IMR-90 (cell line): ENCODE measurements at regions not wholly inside any gene's neighbourhood (a gene's known extent, or its start where the extent isn't known, plus 50 kb on each side); places are given as distances from the start of the nearest gene placed in this dataset.

Experiments used
- ATAC-seq: fragments of 200-7000 bp; cut with Tn5 transposase; 2 replicates; pipeline ENCODE4 v1.9.1; 2020; ENCODE audit warnings: low read depth, mild to moderate bottlenecking, moderate library complexity
- BruUV-seq: library from RNA; stranded (reverse); fragments of 400-500 nt; replicated peaks from 2 replicates; lab custom pipeline; 2021; lab: Mats Ljungman, UMichigan
- CTCF ChIA-PET: fragments of 300-600 bp; formaldehyde crosslinking; extraction: SDS; loops from one replicate; lab custom pipeline; 2021; ENCODE audit warnings: antibody characterized with exemption; lab: Yijun Ruan, JAX
- POLR2A ChIA-PET: fragments of 300-600 bp; sonication (Branson Sonifier 250); formaldehyde crosslinking; loops from one replicate; lab custom pipeline; 2022; ENCODE audit warnings: antibody characterized with exemption; ENCODE audit not compliant: unreplicated experiment; lab: Charles Lee
- DNase-seq: peaks from one replicate; pipeline ENCODE4 v3.0.0; 2013
- H2AFZ ChIP-seq: replicated peaks from 2 replicates; pipeline ENCODE3; 2013; ENCODE audit warnings: low read length, mild to moderate bottlenecking; ENCODE audit not compliant: poor library complexity
- H2AK5ac ChIP-seq: 2 replicates; pipeline ENCODE4 v1.6.1; 2013; ENCODE audit warnings: low read depth, low read length, inconsistent platforms
- H2AK9ac ChIP-seq: replicated peaks from 2 replicates; pipeline ENCODE3; 2013; ENCODE audit warnings: mild to moderate bottlenecking, low read depth, low read length, moderate library complexity; ENCODE audit not compliant: poor library complexity
- H2BK120ac ChIP-seq: 2 replicates; pipeline ENCODE4 v1.6.1; 2013; ENCODE audit warnings: low read depth, low read length, inconsistent platforms
- H2BK15ac ChIP-seq: 3 replicates; pipeline ENCODE4 v1.6.1; 2013; ENCODE audit warnings: low read depth, low read length, inconsistent platforms
- H2BK20ac ChIP-seq: 2 replicates; pipeline ENCODE4 v1.6.1; 2013; ENCODE audit warnings: low read depth, mild to moderate bottlenecking, inconsistent platforms, low read length, moderate library complexity
- H2BK5ac ChIP-seq: 2 replicates; pipeline ENCODE4 v1.6.1; 2013; ENCODE audit warnings: mild to moderate bottlenecking, low read depth, low read length, inconsistent platforms; ENCODE audit not compliant: poor library complexity, severe bottlenecking
- H3K14ac ChIP-seq: replicated peaks from 2 replicates; pipeline ENCODE4 v1.6.1; 2013; ENCODE audit warnings: low read depth, low read length, inconsistent platforms
- H3K18ac ChIP-seq: 2 replicates; pipeline ENCODE4 v1.6.1; 2013; ENCODE audit warnings: low read depth, low read length, control low read depth
- H3K23ac ChIP-seq: 2 replicates; pipeline ENCODE4 v1.6.1; 2013; ENCODE audit warnings: low read depth, low read length, inconsistent platforms
- H3K27ac ChIP-seq: 2 replicates; pipeline ENCODE4 v1.5.1; 2013; ENCODE audit warnings: mild to moderate bottlenecking, control low read depth, low read length; ENCODE audit not compliant: insufficient read depth
- H3K27me3 ChIP-seq: 2 replicates; pipeline ENCODE4 v1.6.1; 2013; ENCODE audit warnings: low read length; ENCODE audit not compliant: control insufficient read depth, insufficient read depth
- H3K36me3 ChIP-seq: 2 replicates; pipeline ENCODE4 v1.6.1; 2013; ENCODE audit warnings: low read length, mixed read lengths; ENCODE audit not compliant: control insufficient read depth, insufficient read depth
- H3K4ac ChIP-seq: 2 replicates; pipeline ENCODE4 v1.6.1; 2013; ENCODE audit warnings: low read depth, low read length, inconsistent platforms
- H3K4me1 ChIP-seq: 2 replicates; pipeline ENCODE4 v1.6.1; 2013; ENCODE audit warnings: low read length, mixed read lengths; ENCODE audit not compliant: control insufficient read depth, insufficient read depth
- H3K4me2 ChIP-seq: 2 replicates; pipeline ENCODE4 v1.6.1; 2013; ENCODE audit warnings: low read depth, mild to moderate bottlenecking, control low read depth, low read length, moderate library complexity
- H3K4me3 ChIP-seq: 2 replicates; pipeline ENCODE4 v1.5.1; 2013; ENCODE audit warnings: low read depth, mild to moderate bottlenecking, control low read depth, low read length, moderate library complexity; ENCODE audit not compliant: insufficient read depth
- H3K56ac ChIP-seq: 2 replicates; pipeline ENCODE4 v1.6.1; 2013; ENCODE audit warnings: low read length, inconsistent platforms; ENCODE audit not compliant: insufficient read depth; ENCODE audit errors: extremely low read depth
- H3K79me1 ChIP-seq, 2 experiments: 2 replicates each; pipeline ENCODE4 v1.6.1; 2013; ENCODE audit warnings: low read length in 2 of 2, inconsistent platforms in 1 of 2, low read depth in 1 of 2
- H3K9ac ChIP-seq: 2 replicates; pipeline ENCODE4 v1.6.1; 2013; ENCODE audit warnings: low read depth, low read length, control low read depth
- H3K9me1 ChIP-seq: 2 replicates; pipeline ENCODE4 v1.6.1; 2013; ENCODE audit warnings: low read length, inconsistent platforms; ENCODE audit not compliant: insufficient read depth
- H3K9me3 ChIP-seq: 2 replicates; pipeline ENCODE4 v1.6.1; 2013; ENCODE audit warnings: low read length; ENCODE audit not compliant: control insufficient read depth, insufficient read depth
- H4K20me1 ChIP-seq: 2 replicates; pipeline ENCODE4 v1.6.1; 2013; ENCODE audit warnings: low read length, inconsistent platforms; ENCODE audit not compliant: insufficient read depth
- H4K5ac ChIP-seq: 2 replicates; pipeline ENCODE4 v1.6.1; 2013; ENCODE audit warnings: mild to moderate bottlenecking, low read depth, low read length, control low read depth
- H4K8ac ChIP-seq, 2 experiments: 2 replicates each; pipeline ENCODE4 v1.6.1; 2013; ENCODE audit warnings: low read depth in 2 of 2, low read length in 2 of 2, control low read depth in 1 of 2, inconsistent platforms in 1 of 2
- H4K91ac ChIP-seq: 2 replicates; pipeline ENCODE4 v1.6.1; 2013; ENCODE audit warnings: low read depth, low read length, inconsistent platforms; ENCODE audit not compliant: insufficient read depth
- BHLHE40 ChIP-seq: fragments of 150-350 bp; IDR thresholded peaks from 2 replicates; pipeline ENCODE4 v1.6.1; 2016; ENCODE audit warnings: mild to moderate bottlenecking, low read depth, low read length
- CHD1 ChIP-seq: IDR thresholded peaks from 2 replicates; pipeline ENCODE4 v1.6.1; 2012; ENCODE audit warnings: low read depth, low read length, improper control_type of control experiment
- MAFK ChIP-seq: IDR thresholded peaks from 2 replicates; pipeline ENCODE4 v1.6.1; 2012; ENCODE audit warnings: low read depth, low read length, improper control_type of control experiment
- NFE2L2 ChIP-seq: fragments of 150-350 bp; IDR thresholded peaks from 2 replicates; pipeline ENCODE4 v1.6.1; 2016; ENCODE audit warnings: low read depth, mild to moderate bottlenecking, low read length
- RAD21 ChIP-seq: IDR thresholded peaks from 2 replicates; pipeline ENCODE4 v1.6.1; 2012; ENCODE audit warnings: low read length, improper control_type of control experiment
- RCOR1 ChIP-seq: IDR thresholded peaks from 2 replicates; pipeline ENCODE4 v1.6.1; 2012; ENCODE audit warnings: mild to moderate bottlenecking, low read length, improper control_type of control experiment; ENCODE audit not compliant: insufficient replicate concordance
- RFX5 ChIP-seq: IDR thresholded peaks from 2 replicates; pipeline ENCODE4 v1.8.0; 2012; ENCODE audit warnings: low read depth, mild to moderate bottlenecking, low read length, moderate library complexity
- SMC3 ChIP-seq: fragments of 150-350 bp; IDR thresholded peaks from 2 replicates; pipeline ENCODE4 v1.6.1; 2016; ENCODE audit warnings: low read depth, mild to moderate bottlenecking, antibody characterized with exemption, low read length, moderate library complexity
- WGBS, 2 experiments: methylation state at CpG; one replicate each; pipeline versions ENCODE4 v1.1.5 to v1.1.7; 2013; ENCODE audit warnings: missing lambda C conversion rate in 2 of 2; ENCODE audit not compliant: insufficient read length in 1 of 2; ENCODE audit errors: extremely low coverage in 2 of 2; 5-methylcytosine and 5-hydroxymethylcytosine counted together
- dilution Hi-C: fragments of 300-500 bp; cut with HindIII; formaldehyde crosslinking; loops from one replicate; pipeline ENCODE4 v1.14.3; 2018; ENCODE audit warnings: low sequenced_read_pairs; ENCODE audit not compliant: unreplicated experiment
- in situ Hi-C: fragments of 300-500 bp; cut with MboI; formaldehyde crosslinking; loops from 3 replicates; pipeline ENCODE4 v1.14.3; 2019; ENCODE audit warnings: low sequenced_read_pairs, inconsistent platforms, mixed read lengths
- intact Hi-C: fragments of 100-400 bp; cut with micrococcal nuclease; formaldehyde crosslinking; loops from 2 replicates; pipeline ENCODE4 v1.10.0; 2022

GRCh38 chr1:10856863-10857598, 60.6 kb upstream of the CASZ1 start:
- Histone ChIP-seq H2BK15ac (no peak overlapping the region), H4K8ac (no peak overlapping the region), H2AK9ac (no peak overlapping the region), H3K56ac (no peak overlapping the region), H4K91ac (no peak overlapping the region), H3K36me3 (no peaks in the 10 kb centered on the region), H3K23ac (no peak overlapping the region), H3K27ac (no peak overlapping the region), H4K20me1 (no peaks in the 10 kb centered on the region), H3K4ac (no peak overlapping the region), H3K79me1 (no peaks in the 10 kb centered on the region), H3K4me1 (no peaks in the 10 kb centered on the region), H3K4me3 (no peak overlapping the region), H3K18ac (no peak overlapping the region), H2AFZ (no peak overlapping the region), H3K14ac (no peak overlapping the region), H2BK120ac (no peak overlapping the region), H3K27me3 (peaks cover 42% of the 10 kb centered on the region; the same call in 1 of the 2 replicates), H2BK20ac (no peak overlapping the region), H3K4me2 (no peak overlapping the region), H2AK5ac (no peak overlapping the region), H2BK5ac (no peak overlapping the region), H3K9me1 (peaks cover 6% of the 10 kb centered on the region; the same call in 1 of the 2 replicates), H4K5ac (no peak overlapping the region), H3K9me3 (peaks cover 4% of the 10 kb centered on the region), H3K9ac (no peak overlapping the region)
- in situ Hi-C loops (no loop called here), intact Hi-C loops (no loop called here), dilution Hi-C loops (no loop called here)
- ChIA-PET CTCF (no interaction called here), POLR2A (no interaction called here)
- TF ChIP-seq NFE2L2 (no peak), SMC3 (no peak), RCOR1 (no peak), RFX5 (no peak), RAD21 (no peak), CHD1 (no peak), MAFK (no peak), BHLHE40 (no peak)
- ATAC-seq, result no peak
- WGBS, 2 experiments, result 75% methylated on average over 16 of the region's 27 CpGs; no CpG with 5 or more reads in 1 of the 2 experiments
- no peak for DNase-seq
- BruUV-seq, result no TSS peak
